HG03280 (cell line): ENCODE measurements at regions not wholly inside any gene's neighbourhood (a gene's known extent, or its start where the extent isn't known, plus 50 kb on each side); places are given as distances from the start of the nearest gene placed in this dataset.
A peak's percentile ranks its signal among the peaks of the same experiment; 100 is the strongest.

Source experiments
- ATAC-seq: cut with Tn5 transposase; IDR thresholded peaks from one replicate; pipeline ENCODE4 v1.9.1; 2021; ENCODE audit warnings: mild to moderate bottlenecking, moderate library complexity; ENCODE audit not compliant: unreplicated experiment

GRCh38 chr16:79876332-79876730 is 275.8 kb upstream of the MAF start:
- ATAC-seq = peak; percentile 65

- ATAC-seq = no peak
These were observed 273.9 kb upstream of the MAF start for GRCh38 chr16:79874391-79874790.

GRCh38 chr16:79873825-79874224 is 273.3 kb upstream of the MAF start:
- ATAC-seq = no peak

GRCh38 chr16:79871906-79872305 is 271.4 kb upstream of the MAF start:
- no peak for ATAC-seq

- ATAC-seq = no peak
These were observed 269.7 kb upstream of the MAF start for GRCh38 chr16:79870016-79870886.

GRCh38 chr16:79869304-79870015 is 268.9 kb upstream of the MAF start:
- no peak for ATAC-seq

- no peak for ATAC-seq
These were observed 268.3 kb upstream of the MAF start for GRCh38 chr16:79868841-79869240.

- no peak for ATAC-seq
These were observed 267.0 kb upstream of the MAF start for GRCh38 chr16:79867425-79867997.

- no peak for ATAC-seq
These were observed 265.4 kb upstream of the MAF start for GRCh38 chr16:79865918-79866317.

GRCh38 chr16:79864781-79865391 is 264.3 kb upstream of the MAF start:
- no peak for ATAC-seq

- ATAC-seq = no peak
These were observed 263.7 kb upstream of the MAF start for GRCh38 chr16:79864032-79864780.

GRCh38 chr16:79863128-79864031 is 262.8 kb upstream of the MAF start:
- no peak for ATAC-seq

GRCh38 chr16:79862601-79863000 is 262.1 kb upstream of the MAF start:
- no peak for ATAC-seq

- ATAC-seq = no peak
These were observed 256.0 kb upstream of the MAF start for GRCh38 chr16:79856581-79856980.

GRCh38 chr16:79850348-79850747 is 249.8 kb upstream of the MAF start:
- ATAC-seq = no peak

GRCh38 chr16:79849119-79849518 is 248.6 kb upstream of the MAF start:
- no peak for ATAC-seq

GRCh38 chr16:79848719-79849118 is 248.2 kb upstream of the MAF start:
- ATAC-seq = no peak

- ATAC-seq = no peak
These were observed 247.0 kb upstream of the MAF start for GRCh38 chr16:79847569-79847968.

GRCh38 chr16:79847101-79847500 is 246.6 kb upstream of the MAF start:
- no peak for ATAC-seq

- no peak for ATAC-seq
These were observed 245.2 kb upstream of the MAF start for GRCh38 chr16:79845734-79846135.
